ENCODE measurements at regions not wholly inside any gene's neighbourhood (a gene's known extent, or its start where the extent isn't known, plus 50 kb on each side); places are given as distances from the start of the nearest gene placed in this dataset.
"Not testable (repeated sequence)": the region's sequence is repeated elsewhere in the genome, so short reads cannot be mapped to it uniquely, and the experiment has no call there.

DNA sequence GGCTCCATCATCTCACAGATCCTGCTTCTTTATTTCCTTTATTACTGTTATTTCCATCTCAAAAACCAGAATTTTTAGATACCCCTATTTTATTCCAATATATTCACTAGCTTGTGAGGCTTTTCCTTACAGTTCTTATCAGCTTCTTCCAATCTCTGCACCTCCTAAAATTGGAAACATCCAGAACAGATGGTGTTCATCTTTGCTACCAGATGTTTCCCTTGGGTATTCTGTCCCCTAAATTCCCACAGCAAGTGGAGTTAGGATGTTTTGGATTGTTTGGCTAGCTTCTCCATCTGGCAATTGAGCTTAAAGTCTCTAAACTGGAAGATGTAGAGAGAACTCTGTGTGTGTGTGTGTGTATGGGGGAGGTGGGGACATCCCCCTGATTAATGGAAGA lies 580.4 kb downstream of the DTWD2 start:
- no peaks in the 10 kb centered on the region for H3K4me1 Mint-ChIP-seq (ENCODE audit: low read depth)
- no peak for DNase-seq (ENCODE audit: low spot score)
- no peaks in the 10 kb centered on the region for H3K36me3 Mint-ChIP-seq (ENCODE audit: low read depth)
- peaks cover under 1% of the 10 kb centered on the region for H3K27me3 Mint-ChIP-seq (ENCODE audit: insufficient read depth)
- H3K4me3 Mint-ChIP-seq = no peak overlapping the region
- intact Hi-C loops (cut with micrococcal nuclease) = no loop called here
- no peak overlapping the region for H3K27ac Mint-ChIP-seq
- peaks cover 12% of the 10 kb centered on the region for H3K9me3 Mint-ChIP-seq

DNA sequence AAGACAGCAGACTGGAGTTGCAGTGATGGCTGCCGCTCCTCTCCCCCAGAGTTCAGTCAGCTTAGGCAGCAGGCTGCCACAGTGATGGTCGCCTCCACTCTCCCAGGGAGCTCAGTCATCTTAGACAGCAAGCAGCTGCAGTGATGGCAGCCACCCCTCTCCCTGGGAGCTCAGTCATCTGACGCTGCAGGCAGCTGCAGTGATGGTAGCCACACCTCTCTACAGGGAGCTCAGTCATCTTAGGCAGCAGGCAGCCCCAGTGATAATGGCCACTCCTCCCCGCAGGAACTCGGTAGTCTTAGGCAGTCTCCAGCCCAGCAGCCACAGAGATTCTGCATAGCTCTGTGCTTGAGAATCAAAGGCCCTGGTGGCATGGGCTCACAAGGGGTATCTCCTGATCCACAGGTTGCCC lies 582.7 kb downstream of the DTWD2 start:
- H3K27ac Mint-ChIP-seq = no peak overlapping the region
- H3K27me3 Mint-ChIP-seq (ENCODE audit: insufficient read depth) = no peaks in the 10 kb centered on the region
- intact Hi-C loops (cut with micrococcal nuclease) = no loop called here

DNA sequence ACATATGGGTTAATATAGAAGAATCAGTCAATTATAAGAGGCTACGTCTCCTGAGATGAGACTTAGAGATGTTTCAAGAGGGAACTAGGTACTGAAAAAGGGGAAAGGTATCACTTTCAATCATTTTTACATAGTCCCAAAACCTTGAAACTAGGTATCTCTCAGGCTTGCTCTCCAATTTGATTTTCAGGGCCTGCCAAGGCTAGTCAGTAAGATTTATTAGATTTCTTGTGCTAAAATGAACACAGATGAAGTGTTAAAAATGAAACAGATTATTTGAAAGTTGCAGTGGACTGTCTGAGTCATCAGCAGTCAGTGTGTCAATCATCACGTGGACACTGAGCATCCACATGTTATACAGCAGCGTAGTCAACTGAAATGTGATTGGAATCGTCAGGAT lies 591.1 kb downstream of the DTWD2 start:
- no peak for DNase-seq (ENCODE audit: low spot score)
- no peaks in the 10 kb centered on the region for H3K27me3 Mint-ChIP-seq (ENCODE audit: insufficient read depth)
- no peaks in the 10 kb centered on the region for H3K4me1 Mint-ChIP-seq (ENCODE audit: low read depth)
- intact Hi-C loops (cut with micrococcal nuclease) = no loop called here
- H3K4me3 Mint-ChIP-seq = no peak overlapping the region
- no peaks in the 10 kb centered on the region for H3K36me3 Mint-ChIP-seq (ENCODE audit: low read depth)
- no peak overlapping the region for H3K27ac Mint-ChIP-seq
- H3K9me3 Mint-ChIP-seq = no peaks in the 10 kb centered on the region

More for the DNA sequence above, 582.7 kb downstream of the DTWD2 start:
- Mint-ChIP-seq H3K4me3 (no peak overlapping the region), H3K4me1 (ENCODE audit: low read depth) (no peaks in the 10 kb centered on the region), H3K9me3 (peaks cover 9% of the 10 kb centered on the region), H3K36me3 (ENCODE audit: low read depth) (no peaks in the 10 kb centered on the region)
- no peak for DNase-seq (ENCODE audit: low spot score)

DNA sequence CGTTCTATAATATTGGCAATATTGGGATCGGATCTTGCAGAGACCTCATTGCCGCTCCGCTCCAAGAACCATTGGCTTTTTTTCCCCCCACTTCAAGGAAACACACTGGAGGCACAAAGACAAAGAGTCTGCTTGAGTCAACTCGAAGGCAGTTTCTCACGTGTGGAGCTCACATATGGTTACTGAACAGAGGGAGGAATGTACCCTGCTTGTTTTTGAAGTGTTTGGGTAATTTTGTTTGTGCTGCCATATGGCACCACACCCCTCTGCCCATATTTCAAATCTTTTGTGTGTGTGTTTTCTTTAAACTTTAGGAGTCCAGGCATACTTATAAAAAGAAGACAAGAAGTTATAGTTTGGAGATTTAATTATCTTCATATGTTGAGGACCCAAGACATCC lies 595.9 kb downstream of the DTWD2 start:
- no peaks in the 10 kb centered on the region for H3K4me1 Mint-ChIP-seq (ENCODE audit: low read depth)

DNA sequence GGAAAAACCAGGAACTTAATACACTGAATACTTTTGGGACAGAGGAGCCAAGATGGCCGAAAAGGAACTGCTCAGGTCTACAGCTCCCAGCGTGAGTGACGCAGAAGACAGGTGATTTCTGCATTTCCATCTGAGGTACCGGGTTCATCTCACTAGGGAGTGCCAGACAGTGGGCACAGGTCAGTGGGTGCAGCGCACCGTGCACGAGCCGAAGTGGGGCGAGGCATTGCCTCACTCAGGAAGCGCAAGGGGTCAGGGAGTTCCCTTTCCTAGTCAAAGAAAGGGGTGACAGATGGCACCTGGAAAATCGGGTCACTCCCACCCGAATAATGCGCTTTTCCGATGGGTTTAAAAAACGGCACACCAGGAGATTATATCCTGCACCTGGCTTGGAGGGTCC lies 605.4 kb downstream of the DTWD2 start:
- DNase-seq (ENCODE audit: low spot score); H3K4me3 Mint-ChIP-seq; intact Hi-C loops (cut with micrococcal nuclease); H3K4me1 Mint-ChIP-seq (ENCODE audit: low read depth); H3K36me3 Mint-ChIP-seq (ENCODE audit: low read depth); H3K27me3 Mint-ChIP-seq (ENCODE audit: insufficient read depth); H3K9me3 Mint-ChIP-seq; H3K27ac Mint-ChIP-seq: not testable (repeated sequence)

More for the DNA sequence above, 595.9 kb downstream of the DTWD2 start:
- Mint-ChIP-seq H3K27me3 (ENCODE audit: insufficient read depth) (no peaks in the 10 kb centered on the region), H3K27ac (no peak overlapping the region), H3K4me3 (no peak overlapping the region), H3K36me3 (ENCODE audit: low read depth) (no peaks in the 10 kb centered on the region), H3K9me3 (no peaks in the 10 kb centered on the region)
- DNase-seq (ENCODE audit: low spot score) = no peak
- intact Hi-C loops (cut with micrococcal nuclease) = no loop called here

DNA sequence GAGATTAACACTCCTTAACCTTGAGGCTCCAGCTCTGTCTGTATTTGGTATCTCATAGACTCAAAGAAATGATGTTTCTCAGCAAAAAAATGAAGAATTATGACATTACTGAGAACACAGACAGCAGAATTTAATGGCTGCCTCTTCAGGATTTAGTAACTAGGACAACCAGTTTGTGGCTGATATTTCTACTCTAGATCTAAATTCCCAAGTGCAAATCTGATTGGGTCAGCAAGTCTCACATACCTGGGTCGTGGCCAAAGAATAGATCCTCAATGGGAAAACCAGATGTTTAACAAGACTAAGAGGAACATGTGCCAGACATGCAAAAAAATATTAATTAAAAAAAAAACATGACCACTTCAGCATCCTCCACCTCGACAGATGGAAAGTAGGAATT lies 608.9 kb downstream of the DTWD2 start:
- H3K27me3 Mint-ChIP-seq (ENCODE audit: insufficient read depth) = no peaks in the 10 kb centered on the region
- no peak overlapping the region for H3K4me3 Mint-ChIP-seq
- no peak for DNase-seq (ENCODE audit: low spot score)
- intact Hi-C loops (cut with micrococcal nuclease) = no loop called here
- no peaks in the 10 kb centered on the region for H3K36me3 Mint-ChIP-seq (ENCODE audit: low read depth)
- peaks cover 4% of the 10 kb centered on the region for H3K9me3 Mint-ChIP-seq
- no peaks in the 10 kb centered on the region for H3K4me1 Mint-ChIP-seq (ENCODE audit: low read depth)
- no peak overlapping the region for H3K27ac Mint-ChIP-seq

DNA sequence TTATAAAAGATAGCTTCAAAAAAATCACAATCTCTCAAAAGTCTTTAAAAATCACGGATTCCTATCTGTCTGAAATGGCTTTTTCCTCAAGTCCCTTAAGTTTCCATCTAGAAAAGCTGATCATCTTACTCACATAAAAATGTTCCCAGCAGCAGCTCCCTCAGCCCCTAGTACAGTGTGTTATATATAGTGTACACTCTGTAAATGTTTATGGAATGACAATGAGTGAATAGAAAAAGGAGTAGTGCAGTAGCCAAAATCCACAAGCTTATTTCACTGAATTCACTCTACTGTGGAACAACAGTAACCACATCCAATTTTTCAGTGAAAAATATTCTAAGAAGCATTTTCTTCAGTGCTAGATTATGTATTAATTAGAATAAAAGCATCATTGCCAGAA lies 609.4 kb downstream of the DTWD2 start:
- DNase-seq (ENCODE audit: low spot score) = no peak
- H3K27ac Mint-ChIP-seq = no peak overlapping the region
- no peaks in the 10 kb centered on the region for H3K27me3 Mint-ChIP-seq (ENCODE audit: insufficient read depth)
- no peak overlapping the region for H3K4me3 Mint-ChIP-seq
- intact Hi-C loops (cut with micrococcal nuclease) = no loop called here
- no peaks in the 10 kb centered on the region for H3K36me3 Mint-ChIP-seq (ENCODE audit: low read depth)
- H3K9me3 Mint-ChIP-seq = peaks cover 4% of the 10 kb centered on the region
- H3K4me1 Mint-ChIP-seq (ENCODE audit: low read depth) = no peaks in the 10 kb centered on the region

DNA sequence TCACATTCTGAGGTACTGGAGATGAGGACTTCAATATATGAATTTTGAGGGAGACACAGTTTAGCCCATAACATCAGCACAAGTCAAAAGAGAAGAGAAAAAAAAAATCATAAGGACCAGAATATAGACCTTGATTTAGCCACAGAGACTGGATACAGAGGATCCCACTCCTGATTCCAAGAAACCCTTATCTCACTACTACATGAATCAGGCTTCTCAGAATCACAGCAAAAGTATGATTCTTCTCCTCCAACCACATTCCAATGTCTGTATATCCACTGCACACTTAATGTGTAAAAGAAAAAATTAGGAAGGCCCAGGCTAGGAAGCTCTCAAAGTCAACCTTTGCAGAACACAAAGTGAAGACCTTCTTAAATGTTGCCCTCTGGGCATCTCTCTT lies 610.9 kb downstream of the DTWD2 start:
- Mint-ChIP-seq H3K4me3 (no peak overlapping the region), H3K4me1 (ENCODE audit: low read depth) (no peaks in the 10 kb centered on the region), H3K27ac (no peak overlapping the region), H3K27me3 (ENCODE audit: insufficient read depth) (no peaks in the 10 kb centered on the region), H3K9me3 (peaks cover 4% of the 10 kb centered on the region), H3K36me3 (ENCODE audit: low read depth) (no peaks in the 10 kb centered on the region)
- intact Hi-C loops (cut with micrococcal nuclease) = no loop called here
- DNase-seq (ENCODE audit: low spot score) = no peak

DNA sequence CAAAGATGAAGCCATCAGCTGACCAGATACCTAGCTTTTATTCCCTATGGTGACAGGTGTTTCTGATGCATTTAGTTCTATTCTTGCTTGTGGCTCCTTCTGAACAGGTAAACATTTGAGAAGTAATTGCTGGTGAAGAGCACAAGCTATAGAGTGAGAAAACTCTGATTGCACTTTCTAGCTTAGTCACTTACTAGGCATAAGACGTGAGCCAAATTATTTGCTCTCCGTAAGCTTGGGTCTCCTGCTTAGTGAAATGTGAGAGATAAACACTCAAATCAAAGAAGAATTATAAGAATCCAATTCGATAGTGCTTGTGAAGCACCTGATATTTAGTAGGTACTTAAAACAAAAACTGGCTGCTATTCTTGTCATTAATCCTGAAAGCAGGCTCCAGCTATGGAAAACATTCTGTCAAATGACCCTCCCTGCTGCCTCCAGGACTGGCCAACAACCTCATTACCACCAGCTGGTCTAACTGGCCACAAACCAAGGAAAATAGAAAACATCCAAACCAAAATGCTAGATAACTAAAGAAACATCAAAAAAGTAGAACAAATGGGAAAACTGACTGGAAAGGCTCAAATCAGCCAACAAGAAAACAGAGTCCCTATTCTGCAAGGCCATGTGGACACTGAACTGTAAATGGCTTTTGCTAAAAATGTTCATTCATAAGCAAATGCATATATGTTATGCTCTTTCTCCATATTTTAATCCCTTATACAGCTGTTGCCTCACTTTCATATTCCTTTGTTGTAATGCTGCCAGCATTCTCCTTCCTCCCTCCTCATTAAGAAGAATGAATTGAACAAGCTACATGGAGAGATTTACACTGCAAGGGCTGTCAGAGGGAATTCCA lies 616.1 kb downstream of the DTWD2 start:
- no peaks in the 10 kb centered on the region for H3K36me3 Mint-ChIP-seq (ENCODE audit: low read depth)

DNA sequence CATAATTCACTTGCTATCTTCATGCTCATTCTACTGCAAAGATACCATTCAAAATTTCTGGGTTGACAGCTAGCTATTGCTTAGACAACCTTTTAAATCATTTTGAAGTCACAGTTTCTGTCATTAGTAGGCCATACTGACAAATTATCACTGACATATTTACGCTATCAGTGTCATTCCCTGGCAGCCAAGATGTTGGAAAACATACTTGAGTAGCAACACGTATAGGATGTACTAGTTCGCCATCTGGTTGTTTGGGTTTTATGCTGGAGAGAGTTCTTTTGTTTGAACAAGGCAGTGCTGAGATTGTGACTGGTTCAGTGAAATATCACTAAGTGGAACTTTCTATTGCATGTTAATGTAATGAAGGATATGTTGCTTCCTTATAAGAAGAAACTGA lies 621.9 kb downstream of the DTWD2 start:
- Mint-ChIP-seq H3K4me3 (no peak overlapping the region), H3K9me3 (peaks cover 6% of the 10 kb centered on the region), H3K27ac (no peak overlapping the region), H3K27me3 (ENCODE audit: insufficient read depth) (no peaks in the 10 kb centered on the region), H3K4me1 (ENCODE audit: low read depth) (no peaks in the 10 kb centered on the region), H3K36me3 (ENCODE audit: low read depth) (no peaks in the 10 kb centered on the region)
- no peak for DNase-seq (ENCODE audit: low spot score)
- intact Hi-C loops (cut with micrococcal nuclease) = no loop called here

More for the DNA sequence above, 616.1 kb downstream of the DTWD2 start:
- intact Hi-C loops (cut with micrococcal nuclease) = no loop called here
- DNase-seq (ENCODE audit: low spot score) = no peak
- Mint-ChIP-seq H3K4me3 (no peak overlapping the region), H3K9me3 (no peaks in the 10 kb centered on the region), H3K27ac (no peak overlapping the region), H3K4me1 (ENCODE audit: low read depth) (no peaks in the 10 kb centered on the region), H3K27me3 (ENCODE audit: insufficient read depth) (no peaks in the 10 kb centered on the region)

DNA sequence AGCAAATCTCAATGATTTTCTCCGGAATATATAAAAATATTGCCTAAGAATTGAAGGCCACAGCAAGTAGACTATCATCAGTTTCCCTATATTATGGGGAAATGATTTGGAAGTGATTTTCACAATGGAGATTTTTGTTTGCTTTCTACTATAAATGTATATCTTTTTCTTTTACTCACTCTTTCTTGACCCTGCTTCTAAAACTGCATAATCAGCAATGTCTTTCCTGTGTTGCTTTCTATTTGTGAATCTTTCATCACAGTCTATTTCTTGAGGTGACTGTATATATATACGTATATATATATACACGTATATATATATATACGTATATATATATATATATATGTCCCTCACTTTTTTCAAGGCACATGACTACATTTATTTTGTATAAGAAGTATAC lies 622.6 kb downstream of the DTWD2 start:
- Mint-ChIP-seq H3K27me3 (ENCODE audit: insufficient read depth) (no peaks in the 10 kb centered on the region), H3K9me3 (peaks cover 6% of the 10 kb centered on the region), H3K27ac (no peak overlapping the region), H3K4me1 (ENCODE audit: low read depth) (no peaks in the 10 kb centered on the region), H3K4me3 (no peak overlapping the region), H3K36me3 (ENCODE audit: low read depth) (no peaks in the 10 kb centered on the region)
- no peak for DNase-seq (ENCODE audit: low spot score)
- intact Hi-C loops (cut with micrococcal nuclease) = no loop called here

DNA sequence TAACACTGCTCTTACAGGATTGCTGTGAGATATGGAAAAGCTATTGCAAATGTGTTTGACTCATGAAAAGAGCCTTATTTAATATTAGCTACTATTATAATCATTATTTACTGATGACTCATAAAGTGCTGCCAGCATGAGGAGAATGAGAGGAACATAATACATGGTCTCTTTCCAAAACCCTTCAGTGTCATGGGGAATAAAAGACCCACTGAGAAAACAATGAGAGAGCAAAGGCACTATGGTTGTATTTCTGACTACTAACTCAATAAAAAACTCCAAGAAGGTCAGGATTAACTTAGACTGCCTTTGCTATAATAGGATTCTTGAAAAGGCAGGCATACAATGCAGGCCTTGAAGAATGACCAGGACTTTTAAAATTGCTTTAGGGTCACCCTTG lies 633.5 kb downstream of the DTWD2 start:
- H3K36me3 Mint-ChIP-seq (ENCODE audit: low read depth) = no peaks in the 10 kb centered on the region
- H3K27me3 Mint-ChIP-seq (ENCODE audit: insufficient read depth) = no peaks in the 10 kb centered on the region
- H3K4me3 Mint-ChIP-seq = no peak overlapping the region
- no peak for DNase-seq (ENCODE audit: low spot score)
- H3K9me3 Mint-ChIP-seq = no peaks in the 10 kb centered on the region
- H3K27ac Mint-ChIP-seq = no peak overlapping the region
- H3K4me1 Mint-ChIP-seq (ENCODE audit: low read depth) = no peaks in the 10 kb centered on the region
- intact Hi-C loops (cut with micrococcal nuclease) = no loop called here

DNA sequence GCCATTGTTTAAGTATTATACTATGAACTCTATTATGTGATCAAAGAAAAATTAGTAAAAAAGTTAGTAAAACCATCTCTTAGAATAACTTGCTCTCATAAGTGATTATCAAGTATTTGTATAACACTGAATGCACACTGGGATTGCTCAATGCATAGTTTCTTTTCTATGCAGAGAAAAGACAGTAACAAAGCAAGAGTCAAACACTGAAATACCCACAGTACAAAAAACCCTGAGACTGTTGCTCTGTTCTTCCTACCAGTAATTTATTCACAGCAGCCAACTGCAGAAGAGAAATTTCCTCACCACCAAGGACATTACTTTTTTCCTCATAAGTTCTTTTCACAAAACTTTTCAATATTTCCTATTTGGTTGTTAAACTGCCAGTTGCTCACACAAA lies 634.4 kb downstream of the DTWD2 start:
- no peaks in the 10 kb centered on the region for H3K9me3 Mint-ChIP-seq
- H3K4me3 Mint-ChIP-seq = no peak overlapping the region
- no peaks in the 10 kb centered on the region for H3K4me1 Mint-ChIP-seq (ENCODE audit: low read depth)
- peaks cover under 1% of the 10 kb centered on the region for H3K27me3 Mint-ChIP-seq (ENCODE audit: insufficient read depth)
- no peak overlapping the region for H3K27ac Mint-ChIP-seq
- intact Hi-C loops (cut with micrococcal nuclease) = no loop called here
- H3K36me3 Mint-ChIP-seq (ENCODE audit: low read depth) = no peaks in the 10 kb centered on the region
- no peak for DNase-seq (ENCODE audit: low spot score)

DNA sequence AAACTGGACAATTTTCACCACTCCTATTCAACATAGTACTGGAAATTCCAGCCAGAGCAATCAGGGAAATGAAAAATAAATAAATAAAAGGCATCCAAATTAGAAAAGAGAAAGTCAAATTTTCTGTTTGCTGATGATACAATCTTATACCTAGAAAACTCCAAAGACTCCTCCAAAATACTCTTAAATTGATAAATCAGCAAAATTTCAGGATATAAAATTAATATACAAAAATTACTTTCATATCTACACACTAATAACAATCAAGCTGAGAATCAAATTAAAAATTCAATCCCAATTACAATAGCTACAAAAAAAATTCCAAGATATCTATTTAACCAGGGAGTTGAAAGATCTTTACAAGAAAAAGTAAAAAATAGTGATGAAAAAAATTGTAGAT lies 651.9 kb downstream of the DTWD2 start:
- H3K27me3 Mint-ChIP-seq (ENCODE audit: insufficient read depth) = no peaks in the 10 kb centered on the region
- intact Hi-C loops (cut with micrococcal nuclease) = no loop called here
- DNase-seq (ENCODE audit: low spot score) = no peak
- no peaks in the 10 kb centered on the region for H3K36me3 Mint-ChIP-seq (ENCODE audit: low read depth)
- H3K4me1 Mint-ChIP-seq (ENCODE audit: low read depth) = no peaks in the 10 kb centered on the region
- no peaks in the 10 kb centered on the region for H3K9me3 Mint-ChIP-seq
- H3K27ac Mint-ChIP-seq = no peak overlapping the region
- H3K4me3 Mint-ChIP-seq = no peak overlapping the region
